Astrocyte of the hippocampus (primary cell): ENCODE measurements at regions not wholly inside any gene's neighbourhood (a gene's known extent, or its start where the extent isn't known, plus 50 kb on each side); places are given as distances from the start of the nearest gene placed in this dataset.
"Not testable (repeated sequence)": the region's sequence is repeated elsewhere in the genome, so short reads cannot be mapped to it uniquely, and the experiment has no call there.

Experiments
- DNase-seq: peaks from one replicate; pipeline ENCODE4 v3.0.0; 2011; ENCODE audit warnings: low read depth, low spot score

GRCh38 chr13:79874396-79875360 is 393.7 kb downstream of the NDFIP2 start:
- no peak for DNase-seq

- no peak for DNase-seq
These were observed 390.6 kb downstream of the NDFIP2 start for GRCh38 chr13:79871594-79871993.

GRCh38 chr13:79870766-79871165 is 389.8 kb downstream of the NDFIP2 start:
- DNase-seq, result no peak

GRCh38 chr13:79870123-79870522 is 389.2 kb downstream of the NDFIP2 start:
- peak; percentile 59 for DNase-seq

- peak; percentile 63 for DNase-seq
These were observed 388.4 kb downstream of the NDFIP2 start for GRCh38 chr13:79869326-79869725.

- no peak for DNase-seq
These were observed 386.3 kb downstream of the NDFIP2 start for GRCh38 chr13:79867254-79867653.

GRCh38 chr13:79866436-79866835 is 385.5 kb downstream of the NDFIP2 start:
- no peak for DNase-seq

GRCh38 chr13:79862515-79862914 is 381.6 kb downstream of the NDFIP2 start:
- DNase-seq, result no peak

- DNase-seq, result no peak
These were observed 380.8 kb downstream of the NDFIP2 start for GRCh38 chr13:79861731-79862130.

GRCh38 chr13:79860791-79861190 is 379.8 kb downstream of the NDFIP2 start:
- no peak for DNase-seq

- no peak for DNase-seq
These were observed 378.8 kb downstream of the NDFIP2 start for GRCh38 chr13:79859756-79860155.

- no peak for DNase-seq
These were observed 372.3 kb downstream of the NDFIP2 start for GRCh38 chr13:79853251-79853650.

- no peak for DNase-seq
These were observed 370.4 kb downstream of the NDFIP2 start for GRCh38 chr13:79851318-79851717.

- DNase-seq, result no peak
These were observed 367.1 kb downstream of the NDFIP2 start for GRCh38 chr13:79847882-79848592.

GRCh38 chr13:79846386-79846785 is 365.4 kb downstream of the NDFIP2 start:
- DNase-seq, result no peak

GRCh38 chr13:79837741-79838450 is 356.9 kb downstream of the NDFIP2 start:
- peak; percentile 78 for DNase-seq

- not testable (repeated sequence) for DNase-seq
These were observed 355.2 kb downstream of the NDFIP2 start for GRCh38 chr13:79836121-79836520.

- no peak for DNase-seq
These were observed 353.9 kb downstream of the NDFIP2 start for GRCh38 chr13:79834876-79835275.

- no peak for DNase-seq
These were observed 353.0 kb downstream of the NDFIP2 start for GRCh38 chr13:79833991-79834390.

GRCh38 chr13:79831556-79831955 is 350.6 kb downstream of the NDFIP2 start:
- DNase-seq, result no peak

GRCh38 chr13:79830945-79831344 is 350.0 kb downstream of the NDFIP2 start:
- DNase-seq, result no peak

- DNase-seq, result no peak
These were observed 349.5 kb downstream of the NDFIP2 start for GRCh38 chr13:79830426-79830825.
